Prostate gland (tissue), 2 donors: ENCODE measurements at regions not wholly inside any gene's neighbourhood (a gene's known extent, or its start where the extent isn't known, plus 50 kb on each side); places are given as distances from the start of the nearest gene placed in this dataset.

Experiments
- CTCF ChIP-seq, 4 experiments: fragments of 200-600 bp in 2 of 4; fragments of 450-650 bp in 2 of 4; sonication (generic) in 2 of 4; IDR thresholded peaks; 1 replicate in 3 of 4; 2 replicates in 1 of 4; pipeline ENCODE4 v1.5.1; 2016 to 2019; ENCODE audit warnings: antibody characterized with exemption in 4 of 4, mild to moderate bottlenecking in 2 of 4, moderate library complexity in 2 of 4
- POLR2A ChIP-seq: fragments of 450-650 bp; IDR thresholded peaks from one replicate; pipeline ENCODE4 v1.6.1; 2016; ENCODE audit warnings: antibody characterized with exemption, mild to moderate bottlenecking

GRCh38 chr9:74317235-74317634 is 179.9 kb upstream of the RORB start:
- TF ChIP-seq POLR2A (no peak), CTCF (IDR thresholded peaks at IDR 0.05) (no peak)
